Raji (cell line): ENCODE measurements at regions not wholly inside any gene's neighbourhood (a gene's known extent, or its start where the extent isn't known, plus 50 kb on each side); places are given as distances from the start of the nearest gene placed in this dataset.

ENCODE experiments used
- POLR2A ChIP-seq: IDR thresholded peaks from 2 replicates; pipeline ENCODE4 v1.6.1; 2011; ENCODE audit warnings: low read depth, low read length, control low read depth; ENCODE audit not compliant: insufficient read depth

DNA sequence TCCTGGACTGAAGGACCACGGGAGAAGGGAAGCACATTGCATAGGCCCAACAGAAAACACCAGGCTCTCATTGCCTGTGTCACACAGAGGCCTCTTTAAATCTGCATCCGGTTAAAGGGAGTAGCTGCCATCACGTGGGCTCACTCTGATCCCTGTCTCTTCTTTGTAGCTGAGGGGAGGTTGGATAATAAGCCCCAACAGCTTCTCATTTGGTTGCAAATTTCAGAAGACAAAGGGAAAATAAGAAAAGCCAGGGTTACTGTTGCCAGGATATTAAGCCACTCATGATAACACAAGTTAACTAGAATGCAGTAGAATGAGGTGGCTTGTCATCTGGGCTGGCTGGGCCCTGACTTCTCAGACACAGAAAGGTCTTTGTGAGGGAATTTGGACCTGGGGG, 325.1 kb upstream of the ERCC4 start:
- TF ChIP-seq POLR2A, result no peak

DNA sequence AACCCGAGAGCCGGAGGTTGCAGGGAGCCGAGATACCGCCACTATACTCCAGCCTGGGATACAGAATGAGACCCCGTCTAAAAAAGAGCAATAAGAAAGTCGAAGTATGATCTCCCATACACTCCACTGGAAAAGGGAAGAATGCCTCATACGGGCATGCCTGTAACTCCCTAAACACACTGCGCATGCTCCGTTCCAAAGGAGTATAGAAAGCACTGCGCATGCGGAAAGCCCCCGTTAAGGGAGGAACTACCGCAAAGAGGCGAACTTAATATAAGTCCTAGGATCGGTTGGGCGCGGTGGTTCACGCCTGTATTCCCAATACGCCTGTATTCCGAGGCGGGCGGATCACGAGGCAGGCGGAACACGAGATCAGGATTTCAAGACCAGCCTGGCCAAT, 313.1 kb upstream of the ERCC4 start:
- TF ChIP-seq POLR2A, result no peak

DNA sequence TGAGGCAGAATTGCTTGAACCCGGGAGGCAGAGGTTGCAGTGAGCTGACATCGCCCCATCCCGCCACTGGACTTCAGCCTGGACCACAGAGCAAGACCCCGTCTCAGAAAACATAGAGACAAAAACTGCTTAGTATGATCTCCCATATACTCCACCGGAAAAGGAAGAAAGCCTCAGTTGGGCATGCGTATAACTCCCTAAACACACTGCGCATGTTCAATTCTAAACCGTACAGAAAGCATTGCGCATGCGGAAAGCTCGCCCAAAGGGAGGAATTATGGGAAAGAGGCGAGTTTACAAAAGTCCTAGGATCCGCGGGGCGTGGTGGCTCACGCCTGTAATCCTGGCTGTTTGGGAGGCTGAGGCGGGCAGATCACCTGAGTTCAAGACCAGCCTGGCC, 312.7 kb upstream of the ERCC4 start:
- TF ChIP-seq POLR2A, result no peak

DNA sequence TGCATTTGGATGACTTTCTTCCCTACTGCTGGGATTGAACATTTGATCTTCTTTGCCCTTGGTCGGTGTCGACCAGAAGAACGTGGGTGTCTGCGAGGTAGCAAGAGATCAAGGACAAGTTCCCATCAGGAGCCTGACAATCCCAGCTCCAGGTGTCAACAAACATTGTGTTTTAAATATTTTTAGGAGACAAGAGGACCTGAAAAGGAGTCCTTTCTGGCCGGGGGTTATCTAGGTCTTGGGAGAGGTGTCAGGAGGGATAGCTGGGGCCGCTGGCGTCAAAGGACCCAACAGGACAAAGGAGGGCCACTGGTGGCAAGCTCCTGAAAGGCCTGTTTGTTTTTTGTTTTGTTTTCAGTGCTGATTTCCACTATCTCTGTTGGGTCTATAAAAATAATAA, 308.4 kb upstream of the ERCC4 start:
- no peak for TF ChIP-seq POLR2A

DNA sequence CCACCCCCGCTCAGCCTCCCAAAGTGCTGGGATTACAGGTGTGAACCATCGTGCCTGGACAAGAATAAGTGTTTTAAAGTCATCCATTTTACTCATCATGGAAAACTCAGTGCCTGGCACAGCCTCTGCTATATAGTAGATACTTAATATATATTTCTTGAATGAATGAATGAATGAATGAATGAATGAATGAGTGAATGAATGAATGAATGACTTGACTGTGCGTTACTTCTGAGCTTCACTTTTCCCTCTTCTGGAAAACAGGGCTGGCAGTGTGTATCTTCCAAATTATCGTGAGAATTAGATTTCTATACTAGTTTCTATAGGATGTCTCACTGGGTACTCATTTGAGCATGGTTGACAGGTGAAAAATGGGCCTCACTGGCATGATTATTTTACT, 307.3 kb upstream of the ERCC4 start:
- no peak for TF ChIP-seq POLR2A

DNA sequence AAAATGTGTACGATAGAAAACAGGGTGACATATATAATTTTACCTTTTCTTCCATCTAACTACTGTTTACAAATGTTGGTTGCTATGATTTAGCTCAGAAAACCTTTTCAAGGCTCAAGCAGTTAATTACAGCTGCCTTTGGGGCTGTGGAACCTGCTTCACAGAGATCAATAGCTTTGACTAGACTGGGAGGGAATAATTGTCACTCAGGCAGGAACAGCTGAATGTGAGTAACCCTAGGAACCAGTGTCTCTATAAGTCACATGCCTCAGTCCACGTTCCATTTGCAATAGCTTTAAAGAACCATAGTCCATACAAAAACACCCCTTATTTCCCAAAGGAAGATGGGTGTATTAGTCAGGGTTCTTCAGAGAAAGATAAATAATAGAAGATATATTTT, 306.8 kb upstream of the ERCC4 start:
- TF ChIP-seq POLR2A, result no peak

DNA sequence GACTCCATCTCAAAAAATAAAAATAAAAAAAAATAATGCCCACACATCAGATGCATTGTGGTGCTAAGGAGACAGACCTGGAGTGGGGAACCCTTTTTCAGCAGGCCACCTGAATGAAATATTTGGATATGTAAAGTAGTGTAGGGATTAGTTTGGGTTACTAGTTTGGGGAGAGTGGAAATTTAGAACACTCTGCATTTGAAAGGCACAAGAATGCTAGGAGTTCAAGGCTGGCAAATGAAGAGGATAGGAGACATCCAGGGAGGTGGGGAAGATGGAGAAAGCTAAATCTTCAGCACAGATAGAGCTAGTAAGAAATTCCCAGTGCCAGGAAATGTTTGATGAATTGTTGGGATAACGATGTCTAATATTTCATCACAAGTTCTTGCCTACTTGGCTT, 298.3 kb upstream of the ERCC4 start:
- TF ChIP-seq POLR2A, result no peak

DNA sequence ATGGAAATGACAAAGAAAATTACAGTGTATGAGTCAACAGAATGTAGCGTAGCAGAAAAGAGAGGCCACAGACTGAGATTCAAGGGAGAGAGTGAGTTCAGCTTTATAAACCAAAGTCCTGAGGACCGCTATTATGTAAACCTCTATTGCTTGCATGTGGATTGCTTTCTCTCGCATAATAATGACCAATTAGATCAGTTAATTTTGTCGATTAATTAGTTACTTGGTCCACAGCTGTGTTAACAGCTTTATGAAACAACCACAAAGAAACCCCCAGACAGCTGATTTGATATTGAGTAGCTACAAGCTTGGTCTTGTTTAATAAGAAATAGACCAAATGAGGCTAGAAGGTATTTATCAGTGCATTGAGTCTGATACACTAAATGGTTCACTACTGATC, 291.8 kb upstream of the ERCC4 start:
- no peak for TF ChIP-seq POLR2A

DNA sequence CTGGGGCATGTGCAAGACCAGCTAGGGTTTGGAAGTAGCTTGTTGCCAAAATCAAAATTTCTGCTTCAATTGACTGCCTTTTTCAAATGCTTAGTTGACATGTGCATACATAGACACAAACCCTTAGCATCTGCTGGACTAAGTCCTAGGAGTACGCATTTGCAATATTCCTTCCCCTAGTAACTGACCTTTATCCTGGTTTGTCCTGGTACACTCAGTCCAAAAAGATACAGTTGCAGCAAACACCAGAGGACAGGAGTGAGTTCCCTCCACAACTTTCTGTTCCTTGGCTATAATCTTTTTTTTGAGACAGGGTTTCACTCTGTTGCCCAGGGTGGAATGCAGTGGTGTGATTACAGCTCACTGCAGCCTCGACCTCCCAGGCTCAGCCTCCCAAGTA, 290.2 kb upstream of the ERCC4 start:
- no peak for TF ChIP-seq POLR2A

DNA sequence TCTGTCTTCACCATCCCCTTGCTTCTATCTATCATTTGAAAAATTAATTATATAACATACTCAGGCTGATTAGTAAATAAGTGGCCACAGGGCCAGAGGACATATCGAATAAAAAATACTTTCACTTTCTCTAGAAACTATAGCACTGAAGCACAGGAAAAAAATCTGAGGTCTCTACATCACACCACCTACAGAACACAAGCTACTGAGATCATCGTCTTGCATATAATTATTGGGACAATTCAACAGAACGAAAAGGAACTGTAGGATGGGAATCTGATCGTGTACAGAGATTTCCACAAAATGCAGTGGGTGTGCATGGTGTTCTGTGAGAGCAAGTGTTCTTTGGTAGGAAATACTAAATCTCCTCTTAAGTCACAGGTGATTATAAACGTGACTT, 289.6 kb upstream of the ERCC4 start:
- no peak for TF ChIP-seq POLR2A

DNA sequence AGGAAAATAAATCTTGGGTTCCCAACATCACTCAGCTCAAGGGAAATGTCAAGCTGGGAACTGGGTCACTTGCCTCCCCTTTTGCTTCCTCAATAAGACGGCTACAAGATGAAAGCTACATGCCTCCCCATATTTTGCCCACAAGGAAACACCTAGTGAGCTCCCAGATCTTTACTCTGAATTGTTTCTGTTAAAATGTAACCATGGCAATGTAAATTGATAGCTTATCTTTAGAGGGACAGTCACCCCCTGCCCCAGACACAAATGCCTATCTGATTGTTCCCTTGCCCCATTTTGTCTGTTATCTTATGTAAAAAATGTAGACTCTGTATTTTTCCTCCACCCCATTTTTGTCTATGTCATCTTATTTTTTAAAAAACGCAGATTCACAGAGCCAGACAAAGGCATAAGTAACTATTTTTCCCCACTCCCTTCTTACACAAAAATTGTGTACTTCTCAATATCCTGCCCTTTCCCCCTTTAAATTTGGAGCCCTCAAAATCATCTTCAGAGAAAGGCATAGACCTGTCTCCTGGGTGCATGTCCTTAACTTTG, 288.7 kb upstream of the ERCC4 start:
- TF ChIP-seq POLR2A, result no peak

DNA sequence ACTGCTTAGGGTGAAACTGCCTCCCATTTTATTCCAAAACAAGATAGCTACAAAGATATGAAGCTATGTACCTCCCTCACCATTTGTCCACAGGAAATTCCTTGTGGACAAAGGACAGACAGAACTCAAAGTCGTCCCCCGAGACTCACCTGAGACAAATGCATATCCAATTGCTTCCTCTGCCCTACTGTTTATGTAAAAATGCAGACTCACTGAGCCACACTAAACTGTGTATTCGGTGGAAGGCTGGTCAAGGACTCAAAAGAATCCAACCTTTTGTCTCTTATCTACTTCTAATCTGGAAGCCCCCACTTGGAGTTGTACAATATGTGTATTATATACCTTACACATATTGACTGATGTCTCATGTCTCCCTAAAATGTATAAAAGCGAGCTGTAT, 288.0 kb upstream of the ERCC4 start:
- TF ChIP-seq POLR2A, result no peak

DNA sequence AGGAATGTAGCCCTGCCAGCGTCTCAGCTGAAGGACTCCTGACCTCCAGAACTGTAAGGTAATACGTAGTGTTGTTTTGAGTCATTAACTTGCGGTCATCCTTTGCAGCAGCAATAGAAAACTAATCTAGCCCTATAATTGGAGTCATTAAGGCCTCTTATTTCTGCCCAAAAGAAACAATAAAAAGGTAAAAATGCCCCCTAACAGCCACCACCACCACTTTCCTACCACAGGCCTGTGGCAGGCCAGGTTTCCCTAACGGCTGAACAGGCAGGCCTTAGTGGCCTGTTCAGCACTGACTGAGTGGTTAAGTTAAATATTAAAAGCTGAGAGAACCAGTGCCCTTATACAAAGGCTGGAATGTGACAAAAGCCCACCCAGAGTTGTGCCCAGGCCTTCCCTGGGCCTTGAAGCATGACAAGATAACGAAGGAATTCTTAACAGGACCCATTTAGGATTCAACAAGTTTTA, 286.5 kb upstream of the ERCC4 start:
- no peak for TF ChIP-seq POLR2A

DNA sequence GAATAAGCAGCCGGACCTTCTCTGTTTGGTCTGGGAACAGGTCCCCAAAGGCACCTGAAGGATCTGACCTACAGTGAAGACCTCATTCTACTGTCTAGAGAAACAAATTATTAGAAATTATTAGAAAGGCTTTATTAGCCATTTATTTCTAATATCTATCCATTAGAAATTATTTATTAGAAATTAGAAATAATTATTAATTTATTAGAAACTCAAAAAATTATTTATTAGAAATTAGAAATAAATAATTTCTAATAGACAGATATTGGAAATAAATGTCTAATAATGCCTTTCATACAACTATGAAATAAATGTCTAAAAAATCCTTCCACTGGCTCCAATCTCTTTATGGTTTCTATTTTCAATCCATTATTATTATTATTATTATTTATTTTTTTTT, 285.7 kb upstream of the ERCC4 start:
- TF ChIP-seq POLR2A, result no peak

DNA sequence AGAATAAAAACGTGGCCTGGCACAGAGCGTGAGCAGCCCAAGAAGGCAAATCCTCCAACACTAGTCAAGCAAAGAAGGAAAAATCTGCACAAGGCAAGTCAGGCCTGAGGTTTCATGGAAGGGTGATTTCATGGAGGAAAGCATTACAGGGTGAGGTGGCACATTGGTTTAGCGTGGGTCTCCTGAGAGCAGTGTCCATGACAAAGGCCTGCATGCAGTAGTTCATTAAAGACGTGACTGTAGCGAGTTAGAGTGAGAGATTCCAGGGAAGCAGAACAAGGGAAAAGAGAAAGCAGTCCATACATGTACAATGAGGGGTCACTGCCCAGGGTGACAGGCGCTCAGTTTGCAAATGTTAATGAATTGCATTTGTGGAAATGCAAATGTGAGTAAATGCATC, 285.0 kb upstream of the ERCC4 start:
- TF ChIP-seq POLR2A, result no peak

DNA sequence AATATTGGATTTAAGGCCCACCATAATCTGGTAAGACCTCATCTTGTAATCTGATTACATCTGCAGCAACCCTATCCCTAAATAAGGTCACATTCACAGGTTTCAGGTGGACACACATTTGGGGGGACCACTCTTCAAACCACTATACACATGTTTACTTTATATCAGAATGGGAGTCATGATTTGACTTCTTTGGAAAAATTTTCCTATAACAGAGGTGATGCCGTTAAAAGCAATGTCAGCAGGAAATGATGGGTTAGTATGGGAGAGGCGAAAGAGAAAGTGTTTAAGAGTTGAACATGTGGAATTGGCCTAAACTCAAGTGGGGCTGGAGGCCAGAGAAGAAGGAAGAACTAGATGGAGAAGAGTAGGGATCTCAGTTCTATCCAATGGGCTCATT, 281.7 kb upstream of the ERCC4 start:
- no peak for TF ChIP-seq POLR2A

DNA sequence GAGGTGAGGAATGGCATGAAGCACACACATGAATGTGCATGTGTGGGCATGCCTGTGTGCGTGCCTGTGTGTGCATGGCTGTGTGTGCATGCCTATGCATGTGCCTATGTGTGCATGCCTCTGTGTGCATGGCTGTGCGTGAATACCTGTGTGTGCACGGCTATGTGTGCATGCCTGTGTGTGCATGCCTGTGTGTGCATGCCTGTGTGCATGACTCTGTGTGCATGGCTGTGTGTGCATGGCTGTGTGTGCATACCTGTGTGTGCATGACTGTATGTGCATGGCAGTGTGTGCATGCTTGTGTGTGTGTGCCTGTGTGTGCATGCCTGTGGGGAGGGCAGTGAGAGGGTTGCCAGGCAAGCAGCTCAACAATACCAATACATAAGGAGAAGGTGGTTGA, 276.5 kb upstream of the ERCC4 start:
- no peak for TF ChIP-seq POLR2A
